H54 (cell line): ENCODE measurements at regions not wholly inside any gene's neighbourhood (a gene's known extent, or its start where the extent isn't known, plus 50 kb on each side); places are given as distances from the start of the nearest gene placed in this dataset.

Experiments used
- DNase-seq: peaks from one replicate; pipeline ENCODE4 v3.0.0; 2011; ENCODE audit warnings: low spot score, mixed read lengths; ENCODE audit not compliant: insufficient read length
- FAIRE-seq: peaks from 3 replicates; lab custom pipeline; 2011; peaks lifted over from hg19 to GRCh38; lab: Jason Lieb, UNC
- POLR2A ChIP-seq: IDR thresholded peaks from 2 replicates; pipeline ENCODE4 v1.6.1; 2011; ENCODE audit warnings: low read depth, mild to moderate bottlenecking, low read length

DNA sequence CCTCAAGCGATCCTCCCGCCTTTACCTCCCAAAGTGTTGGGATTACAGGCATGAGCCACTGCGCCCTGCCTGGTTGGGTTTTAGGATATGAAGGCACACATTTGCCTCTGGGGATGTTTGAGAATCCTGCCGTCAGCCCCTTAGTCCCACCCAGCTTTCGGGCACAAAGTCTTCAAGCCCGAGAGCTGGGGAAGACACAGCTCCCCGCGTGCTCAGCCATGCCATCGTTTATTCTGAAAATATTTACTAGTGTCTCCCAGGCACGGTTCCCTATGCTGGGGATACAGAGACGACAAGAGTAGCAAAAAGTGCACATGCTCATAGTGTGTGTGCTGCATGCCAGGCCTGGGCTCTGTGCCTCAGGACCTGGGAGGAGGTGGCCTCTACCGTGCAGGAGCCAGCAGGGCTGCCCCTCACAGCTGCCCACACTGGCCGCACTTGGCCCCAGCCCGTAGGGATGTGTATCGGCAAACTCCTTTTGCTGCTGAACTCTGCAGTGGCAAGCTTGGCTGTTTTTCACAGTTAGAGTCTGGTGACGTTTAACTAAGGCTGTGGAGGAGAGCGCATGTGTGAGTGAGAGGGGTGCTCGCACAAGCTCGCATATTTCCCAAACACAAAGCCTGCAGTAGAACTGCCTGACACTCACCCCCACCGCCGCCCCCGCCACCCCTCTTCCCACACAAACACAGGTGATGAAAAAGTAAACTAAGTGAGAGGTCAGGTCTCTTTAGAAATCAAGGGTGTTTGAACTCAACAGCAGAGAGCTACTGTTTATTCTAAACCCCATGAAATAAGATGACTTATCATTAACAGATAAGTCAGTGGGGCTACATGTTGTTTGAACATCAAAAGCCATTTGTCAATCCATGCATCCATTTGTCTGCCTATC, 266.4 kb downstream of the MRTFB start:
- no peak for DNase-seq
- no peak for TF ChIP-seq POLR2A
- no peak for FAIRE-seq

DNA sequence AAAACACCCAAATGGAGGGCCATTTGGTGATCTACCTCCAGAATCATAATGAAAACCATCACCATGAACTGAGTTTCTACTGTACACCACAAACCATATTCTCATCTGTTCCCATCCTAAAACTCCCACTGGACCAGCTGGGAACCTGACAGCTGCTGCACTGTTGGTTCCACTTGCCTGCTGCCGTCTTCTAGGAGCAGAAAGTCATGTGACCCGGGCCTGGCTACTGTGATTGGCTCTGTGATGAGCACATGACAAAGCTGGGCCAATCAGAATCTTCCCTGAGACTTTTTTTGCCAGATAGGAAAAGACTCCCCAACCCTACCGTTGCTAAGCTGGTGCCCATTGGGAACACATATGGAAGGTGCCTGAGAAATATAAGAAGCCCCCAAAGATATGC, 264.2 kb downstream of the MRTFB start:
- no peak for TF ChIP-seq POLR2A
- DNase-seq (no peak), FAIRE-seq (no peak)

DNA sequence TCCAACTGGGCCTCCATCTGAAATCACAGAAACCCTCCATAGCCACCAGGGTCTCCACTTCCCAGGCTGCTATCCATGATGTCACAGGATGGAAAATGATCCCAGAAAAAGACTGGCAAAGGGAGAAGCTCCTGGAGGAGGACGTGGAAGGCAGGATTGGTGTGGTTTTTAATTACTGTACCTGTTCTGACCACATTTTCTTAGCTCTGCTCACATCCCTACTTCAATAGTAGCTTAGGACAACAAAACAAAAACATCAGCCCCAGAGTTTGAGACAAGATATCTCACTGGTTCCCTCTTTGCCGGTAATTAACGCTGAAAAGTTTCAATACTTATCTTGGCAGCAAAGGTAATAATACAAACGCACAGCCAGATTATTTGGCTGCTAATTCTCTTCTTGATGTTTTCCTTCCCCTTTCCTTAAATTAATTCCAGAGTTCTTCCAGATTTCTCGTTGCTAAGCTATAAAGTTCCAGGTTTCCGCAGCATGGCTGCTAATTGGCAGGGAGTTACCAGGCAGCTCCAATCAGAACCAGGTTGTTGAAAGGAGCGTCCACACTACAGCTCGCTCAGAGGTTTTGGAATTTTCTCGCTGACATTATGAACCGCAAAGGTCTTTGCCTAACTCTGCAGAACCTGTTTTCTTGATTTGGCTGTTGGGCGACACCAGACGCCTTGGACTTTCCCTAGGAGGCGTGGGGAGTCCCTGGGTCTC, 263.4 kb downstream of the MRTFB start:
- FAIRE-seq (no peak), DNase-seq (no peak)
- TF ChIP-seq POLR2A: no peak

GRCh38 chr16:14333361-14333760, 262.2 kb downstream of the MRTFB start:
- FAIRE-seq (no peak), DNase-seq (no peak)
- no peak for TF ChIP-seq POLR2A

DNA sequence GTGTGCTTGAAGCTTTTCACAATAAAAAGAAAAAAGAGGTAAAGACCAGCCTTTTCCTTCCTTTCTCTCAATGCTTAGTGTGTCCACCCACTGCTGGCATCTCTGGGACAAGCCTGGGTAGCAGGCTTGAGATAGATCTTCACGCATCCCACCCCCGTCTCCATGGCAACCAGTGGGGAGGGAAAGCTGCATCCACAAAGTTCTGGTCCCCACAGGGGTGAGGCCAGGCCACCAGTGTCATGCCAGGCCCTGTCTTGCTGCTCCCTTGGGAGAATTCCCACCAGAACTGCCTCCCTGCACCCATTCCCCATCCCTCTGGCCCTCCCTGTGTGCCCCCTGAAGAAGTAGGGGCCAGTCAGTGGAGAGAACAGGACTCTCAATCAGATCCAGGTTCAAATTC, 259.9 kb downstream of the MRTFB start:
- no peak for FAIRE-seq
- no peak for TF ChIP-seq POLR2A
- DNase-seq: no peak

- no peak for DNase-seq
- TF ChIP-seq POLR2A: no peak
- no peak for FAIRE-seq
These were observed 258.7 kb downstream of the MRTFB start for GRCh38 chr16:14329727-14330350.

DNA sequence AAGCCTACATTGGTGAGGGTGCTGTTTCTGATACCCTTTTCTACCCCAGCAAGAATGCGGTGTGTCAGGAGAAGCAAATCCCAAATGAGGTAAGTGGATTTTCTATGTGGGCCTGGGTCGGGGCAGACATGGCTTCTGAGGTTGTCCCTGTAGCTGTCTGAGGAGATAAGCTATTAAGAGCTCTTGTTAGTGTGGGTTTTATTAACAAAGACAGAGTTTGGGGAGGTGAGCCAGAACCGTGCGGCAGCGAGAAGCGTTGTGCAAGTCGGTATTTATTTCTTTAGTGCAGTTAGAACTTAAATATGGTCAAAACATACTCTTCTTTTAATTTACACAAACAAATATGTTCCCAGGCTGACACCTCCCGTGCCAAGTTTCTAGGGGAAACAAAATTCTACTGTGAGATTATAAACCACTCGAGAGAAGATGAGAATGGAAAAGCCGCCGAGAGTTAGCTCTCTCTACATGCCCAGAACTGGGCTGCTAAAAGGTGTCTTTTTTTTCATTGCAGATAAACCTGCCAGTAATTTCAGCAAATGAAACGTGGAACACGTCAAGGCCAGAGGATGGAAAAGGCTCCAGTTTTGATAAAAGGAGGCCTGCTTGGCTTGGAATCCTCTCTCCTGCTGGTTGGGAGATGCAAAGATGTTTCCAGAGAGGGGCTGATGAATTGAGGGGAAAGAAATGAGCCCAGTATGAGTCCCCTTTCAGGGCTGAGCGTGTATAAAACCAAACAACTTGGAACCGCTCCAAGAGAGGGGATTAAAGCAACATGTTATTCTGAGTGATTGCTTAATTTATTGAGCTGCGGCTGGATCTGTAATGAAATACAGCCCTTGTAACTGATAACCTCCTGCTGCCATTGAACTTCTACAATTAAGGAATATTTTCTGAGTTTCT, 254.6 kb downstream of the MRTFB start:
- DNase-seq (no peak), FAIRE-seq (no peak)
- TF ChIP-seq POLR2A: no peak

DNA sequence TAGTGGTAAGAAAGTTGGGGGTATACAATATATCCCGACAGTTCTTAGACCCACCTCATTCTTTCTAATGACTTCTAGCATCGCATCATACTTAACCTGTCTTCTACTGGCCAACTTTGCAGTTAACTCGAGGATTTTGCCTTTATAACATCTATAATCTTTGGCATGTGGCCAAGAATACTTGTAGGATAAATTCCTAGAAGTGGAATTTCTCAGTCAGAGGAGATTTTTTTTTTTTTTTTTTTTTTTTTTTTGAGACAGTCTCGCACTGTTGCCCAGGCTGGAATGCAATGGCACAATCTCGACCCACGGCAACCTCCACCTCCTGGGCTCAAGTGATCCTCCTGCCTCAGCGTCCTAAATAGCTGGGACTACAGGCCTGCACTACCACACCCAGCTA, 253.5 kb downstream of the MRTFB start:
- DNase-seq: no peak
- no peak for TF ChIP-seq POLR2A
- no peak for FAIRE-seq

- no peak for TF ChIP-seq POLR2A
- FAIRE-seq (no peak), DNase-seq (no peak)
These were observed 251.1 kb downstream of the MRTFB start for GRCh38 chr16:14322186-14322585.

DNA sequence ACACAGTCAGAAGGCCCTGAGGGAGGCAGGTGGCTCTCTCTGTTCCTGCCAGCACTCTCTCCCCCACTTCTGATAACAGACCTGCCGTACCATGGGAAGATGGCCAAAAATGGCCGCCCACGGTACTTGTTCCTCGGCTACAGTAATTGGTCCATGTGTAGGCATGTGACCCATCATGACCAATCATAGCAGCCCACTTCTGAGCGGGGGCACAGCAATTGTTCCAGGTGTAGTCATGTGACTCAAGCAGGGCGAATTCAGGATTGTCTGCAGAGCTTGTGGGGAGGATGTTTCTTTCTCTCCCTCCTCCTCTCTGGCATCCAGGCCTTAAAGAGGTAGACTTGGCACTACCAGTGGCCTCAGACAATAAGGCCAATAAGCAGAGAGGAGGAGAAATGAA, 250.4 kb downstream of the MRTFB start:
- FAIRE-seq (no peak), DNase-seq (no peak)
- no peak for TF ChIP-seq POLR2A

DNA sequence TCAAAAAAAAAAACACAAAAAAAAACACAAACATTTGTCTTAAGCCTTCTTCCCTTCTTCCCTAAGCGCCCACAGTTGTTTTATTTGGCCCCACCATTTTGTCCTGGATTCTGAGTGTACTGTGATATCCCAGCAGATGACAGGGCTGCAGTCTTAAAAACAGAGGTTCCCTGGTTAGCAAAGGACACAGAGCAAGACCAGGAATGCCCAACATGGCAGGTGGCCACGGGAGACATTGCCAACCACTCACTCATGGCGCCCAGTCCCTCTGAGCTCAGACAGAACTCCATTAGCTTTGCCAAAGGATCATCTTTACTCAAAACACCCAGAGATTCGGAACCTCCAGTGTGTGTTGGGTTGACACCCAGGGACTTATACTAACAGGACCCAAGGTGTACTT, 249.3 kb downstream of the MRTFB start:
- FAIRE-seq (no peak), DNase-seq (no peak)
- no peak for TF ChIP-seq POLR2A
